Endodermal cell (in vitro differentiated cells): ENCODE measurements at regions not wholly inside any gene's neighbourhood (a gene's known extent, or its start where the extent isn't known, plus 50 kb on each side); places are given as distances from the start of the nearest gene placed in this dataset.

ENCODE experiments used
- DNase-seq: peaks from one replicate; pipeline ENCODE4 v3.0.0-alpha.2; 2017
- H3K27ac ChIP-seq: 2 replicates; pipeline ENCODE4 v1.5.1; 2013; ENCODE audit warnings: mild to moderate bottlenecking, low read depth, low read length, moderate library complexity
- H3K27me3 ChIP-seq: 2 replicates; pipeline ENCODE4 v1.6.1; 2013; ENCODE audit warnings: mild to moderate bottlenecking, low read length, moderate library complexity; ENCODE audit not compliant: insufficient read depth, control insufficient read depth, poor library complexity, severe bottlenecking
- H3K36me3 ChIP-seq: 2 replicates; pipeline ENCODE4 v1.7.0; 2013; ENCODE audit warnings: mild to moderate bottlenecking, low read length, moderate library complexity; ENCODE audit not compliant: control insufficient read depth, insufficient read depth
- H3K4me1 ChIP-seq: one replicate; pipeline ENCODE4 v1.7.0; 2013; ENCODE audit warnings: low read length; ENCODE audit not compliant: control insufficient read depth, insufficient read depth
- H3K4me3 ChIP-seq: 2 replicates; pipeline ENCODE4 v1.5.1; 2013; ENCODE audit warnings: mild to moderate bottlenecking, low read length, moderate library complexity
- H3K9ac ChIP-seq: 2 replicates; pipeline ENCODE4 v1.6.1; 2013; ENCODE audit warnings: mild to moderate bottlenecking, low read length, moderate library complexity; ENCODE audit not compliant: poor library complexity, severe bottlenecking; ENCODE audit errors: extremely low read depth
- H3K9me3 ChIP-seq: 2 replicates; pipeline ENCODE4 v1.6.1; 2013; ENCODE audit warnings: mild to moderate bottlenecking, low read length, moderate library complexity; ENCODE audit not compliant: control insufficient read depth
- H3K27ac Mint-ChIP-seq: 2 replicates; pipeline ENCODE4 v1.8.0; 2020; ENCODE audit warnings: mixed read lengths
- H3K27me3 Mint-ChIP-seq: 2 replicates; pipeline ENCODE4 v1.8.0; 2021; ENCODE audit warnings: mild to moderate bottlenecking, mixed read lengths; ENCODE audit not compliant: insufficient read depth
- H3K36me3 Mint-ChIP-seq: 2 replicates; pipeline ENCODE4 v1.8.0; 2020; ENCODE audit warnings: low read depth, mixed read lengths
- H3K4me1 Mint-ChIP-seq: 2 replicates; pipeline ENCODE4 v1.8.0; 2020; ENCODE audit warnings: mixed read lengths
- H3K4me3 Mint-ChIP-seq: 2 replicates; pipeline ENCODE4 v1.8.0; 2020; ENCODE audit warnings: mild to moderate bottlenecking, moderate library complexity, mixed read lengths
- H3K9me3 Mint-ChIP-seq: 2 replicates; pipeline ENCODE4 v1.8.0; 2020; ENCODE audit warnings: mild to moderate bottlenecking, mixed read lengths
- CTCF ChIP-seq: fragments of 200-600 bp; sonication (generic); conservative IDR thresholded peaks from 2 replicates; pipeline ENCODE4 v1.5.0; 2021; ENCODE audit warnings: antibody characterized with exemption, mild to moderate bottlenecking
- WGBS, 2 experiments: methylation state at CpG; one replicate each; pipeline versions ENCODE4 v1.1.5 to v1.1.7; 2013; ENCODE audit warnings: missing lambda C conversion rate in 2 of 2, mixed read lengths in 1 of 2; ENCODE audit not compliant: insufficient coverage in 1 of 2, insufficient read length in 1 of 2; 5-methylcytosine and 5-hydroxymethylcytosine counted together

GRCh38 chr6:91130126-91130525 lies 543.3 kb upstream of the MAP3K7 start:
- Histone ChIP-seq H3K4me3 (no peak overlapping the region), H3K4me1 (peaks cover 3% of the 10 kb centered on the region), H3K9ac (no peak overlapping the region), H3K27me3 (no peaks in the 10 kb centered on the region), H3K36me3 (no peaks in the 10 kb centered on the region), H3K27ac (no peak overlapping the region), H3K9me3 (no peaks in the 10 kb centered on the region)
- no peak for TF ChIP-seq CTCF
- no peak overlapping the region for H3K4me3 Mint-ChIP-seq
- no peak overlapping the region for H3K27ac Mint-ChIP-seq
- H3K9me3 Mint-ChIP-seq = no peaks in the 10 kb centered on the region
- 89 to 92% methylated on average over 5 to 6 of the region's 6 CpGs for WGBS, 2 experiments
- no peaks in the 10 kb centered on the region for H3K27me3 Mint-ChIP-seq
- DNase-seq = no peak
- H3K4me1 Mint-ChIP-seq = peaks cover 17% of the 10 kb centered on the region
- no peaks in the 10 kb centered on the region for H3K36me3 Mint-ChIP-seq

GRCh38 chr6:91127752-91128151 lies 540.9 kb upstream of the MAP3K7 start:
- Histone ChIP-seq H3K4me3 (no peak overlapping the region), H3K9ac (no peak overlapping the region), H3K27ac (no peak overlapping the region), H3K36me3 (no peaks in the 10 kb centered on the region), H3K9me3 (no peaks in the 10 kb centered on the region), H3K4me1 (no peaks in the 10 kb centered on the region), H3K27me3 (no peaks in the 10 kb centered on the region)
- no peak for DNase-seq
- peak; percentile 41 for TF ChIP-seq CTCF
- Mint-ChIP-seq H3K36me3 (no peaks in the 10 kb centered on the region), H3K4me1 (peaks cover 4% of the 10 kb centered on the region), H3K9me3 (no peaks in the 10 kb centered on the region), H3K27ac (no peak overlapping the region), H3K4me3 (no peak overlapping the region), H3K27me3 (no peaks in the 10 kb centered on the region)

GRCh38 chr6:91126876-91127275 lies 540.0 kb upstream of the MAP3K7 start:
- DNase-seq = no peak
- Mint-ChIP-seq H3K9me3 (no peaks in the 10 kb centered on the region), H3K27ac (no peak overlapping the region), H3K4me3 (no peak overlapping the region), H3K4me1 (peaks cover 4% of the 10 kb centered on the region), H3K36me3 (no peaks in the 10 kb centered on the region), H3K27me3 (no peaks in the 10 kb centered on the region)
- no peaks in the 10 kb centered on the region for H3K9me3 ChIP-seq
- 94 to 95% methylated on average over 5 of the region's 5 CpGs for WGBS, 2 experiments
- no peak for TF ChIP-seq CTCF
- no peaks in the 10 kb centered on the region for H3K27me3 ChIP-seq
- no peak overlapping the region for H3K9ac ChIP-seq
- no peak overlapping the region for H3K27ac ChIP-seq
- no peak overlapping the region for H3K4me3 ChIP-seq
- no peaks in the 10 kb centered on the region for H3K4me1 ChIP-seq
- no peaks in the 10 kb centered on the region for H3K36me3 ChIP-seq
